RWPE2 (cell line): ENCODE measurements at regions not wholly inside any gene's neighbourhood (a gene's known extent, or its start where the extent isn't known, plus 50 kb on each side); places are given as distances from the start of the nearest gene placed in this dataset.

Source experiments
- ATAC-seq: fragments of 200-7000 bp; cut with Tn5 transposase; 3 replicates; pipeline ENCODE4 v1.9.1; 2021; ENCODE audit warnings: low read depth
- DNase-seq: peaks from one replicate; pipeline ENCODE4 v3.0.0-alpha.2; 2020; ENCODE audit warnings: low spot score
- H3K27ac ChIP-seq: fragments of 450-650 bp; 2 replicates; pipeline ENCODE4 v1.5.1; 2017; ENCODE audit warnings: mild to moderate bottlenecking; ENCODE audit not compliant: poor library complexity, severe bottlenecking
- H3K27me3 ChIP-seq: fragments of 250-450 bp; sonication (Bioruptor Pico); 2 replicates; pipeline ENCODE4 v1.5.1; 2021; ENCODE audit warnings: mild to moderate bottlenecking, moderate library complexity; ENCODE audit not compliant: insufficient read depth, poor library complexity, severe bottlenecking
- H3K36me3 ChIP-seq: fragments of 250-450 bp; sonication (Bioruptor Pico); 2 replicates; pipeline ENCODE4 v1.5.1; 2020; ENCODE audit warnings: low read depth, mild to moderate bottlenecking, moderate library complexity
- H3K4me1 ChIP-seq: fragments of 250-450 bp; sonication (Bioruptor Pico); 2 replicates; pipeline ENCODE4 v1.5.1; 2021; ENCODE audit warnings: mild to moderate bottlenecking, moderate library complexity; ENCODE audit not compliant: insufficient read depth, poor library complexity, severe bottlenecking
- H3K4me3 ChIP-seq: fragments of 250-450 bp; sonication (Bioruptor Pico); 2 replicates; pipeline ENCODE4 v1.5.1; 2021; ENCODE audit warnings: mild to moderate bottlenecking, moderate library complexity; ENCODE audit not compliant: severe bottlenecking
- H3K9me3 ChIP-seq: fragments of 250-450 bp; sonication (Bioruptor Pico); 2 replicates; pipeline ENCODE4 v1.5.1; 2021; ENCODE audit warnings: mild to moderate bottlenecking, moderate library complexity; ENCODE audit not compliant: severe bottlenecking
- TF ChIP-seq, protein P1 (sequence below): fragments of 450-650 bp; IDR thresholded peaks from one replicate; pipeline ENCODE4 v1.5.1; 2017; ENCODE audit warnings: mild to moderate bottlenecking, moderate library complexity; ENCODE audit not compliant: poor library complexity, severe bottlenecking

DNA sequence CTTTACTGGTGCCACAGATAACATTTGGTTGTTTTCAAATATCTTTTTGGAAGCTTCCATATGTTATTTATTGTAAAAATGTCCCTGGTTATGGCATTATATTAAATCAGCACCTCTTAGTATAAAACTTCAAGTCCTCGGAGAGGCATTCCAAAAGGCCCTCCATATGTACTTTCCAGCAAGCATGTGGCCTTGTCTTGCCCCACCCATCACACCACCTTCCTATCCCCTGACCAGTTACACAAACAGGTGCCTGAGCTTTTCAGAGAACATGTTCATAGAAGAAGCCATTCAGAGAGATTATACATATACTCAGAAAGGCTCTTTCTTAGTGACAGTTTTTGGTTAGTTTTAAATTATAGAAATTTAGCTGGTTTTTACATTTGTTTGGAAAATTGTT is 92.4 kb upstream of the PRKG1 start:
- no peak overlapping the region for H3K4me3 ChIP-seq
- DNase-seq (no peak), ATAC-seq (no peak)
- no peaks in the 10 kb centered on the region for H3K36me3 ChIP-seq
- TF ChIP-seq, protein P1, sequence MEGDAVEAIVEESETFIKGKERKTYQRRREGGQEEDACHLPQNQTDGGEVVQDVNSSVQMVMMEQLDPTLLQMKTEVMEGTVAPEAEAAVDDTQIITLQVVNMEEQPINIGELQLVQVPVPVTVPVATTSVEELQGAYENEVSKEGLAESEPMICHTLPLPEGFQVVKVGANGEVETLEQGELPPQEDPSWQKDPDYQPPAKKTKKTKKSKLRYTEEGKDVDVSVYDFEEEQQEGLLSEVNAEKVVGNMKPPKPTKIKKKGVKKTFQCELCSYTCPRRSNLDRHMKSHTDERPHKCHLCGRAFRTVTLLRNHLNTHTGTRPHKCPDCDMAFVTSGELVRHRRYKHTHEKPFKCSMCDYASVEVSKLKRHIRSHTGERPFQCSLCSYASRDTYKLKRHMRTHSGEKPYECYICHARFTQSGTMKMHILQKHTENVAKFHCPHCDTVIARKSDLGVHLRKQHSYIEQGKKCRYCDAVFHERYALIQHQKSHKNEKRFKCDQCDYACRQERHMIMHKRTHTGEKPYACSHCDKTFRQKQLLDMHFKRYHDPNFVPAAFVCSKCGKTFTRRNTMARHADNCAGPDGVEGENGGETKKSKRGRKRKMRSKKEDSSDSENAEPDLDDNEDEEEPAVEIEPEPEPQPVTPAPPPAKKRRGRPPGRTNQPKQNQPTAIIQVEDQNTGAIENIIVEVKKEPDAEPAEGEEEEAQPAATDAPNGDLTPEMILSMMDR, result no peak
- H3K27me3 ChIP-seq, result no peaks in the 10 kb centered on the region
- no peak overlapping the region for H3K27ac ChIP-seq
- no peaks in the 10 kb centered on the region for H3K4me1 ChIP-seq
- H3K9me3 ChIP-seq, result no peaks in the 10 kb centered on the region

DNA sequence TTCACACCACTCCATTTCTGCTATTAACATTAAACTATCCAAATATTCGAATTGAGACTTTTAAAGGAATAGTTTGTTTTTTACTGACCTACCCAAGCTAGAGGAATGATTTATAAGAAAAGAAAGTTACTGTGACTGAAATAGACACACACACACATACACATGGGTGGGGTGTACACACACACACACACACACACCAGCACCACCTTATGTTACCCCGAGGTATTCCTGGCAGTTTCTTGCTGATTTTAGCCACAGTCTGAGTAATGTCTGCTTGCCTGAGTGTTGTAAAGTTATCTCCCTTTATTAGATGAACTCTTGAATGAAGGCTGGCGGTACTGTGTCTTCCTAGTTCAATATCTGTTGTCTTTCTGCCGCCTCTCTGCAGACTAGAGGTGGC is 91.3 kb upstream of the PRKG1 start:
- Histone ChIP-seq H3K27me3 (no peaks in the 10 kb centered on the region), H3K4me3 (no peak overlapping the region), H3K27ac (no peak overlapping the region), H3K9me3 (no peaks in the 10 kb centered on the region), H3K36me3 (no peaks in the 10 kb centered on the region), H3K4me1 (no peaks in the 10 kb centered on the region)
- no peak for ATAC-seq
- TF ChIP-seq, protein P1, result no peak
- DNase-seq, result no peak

DNA sequence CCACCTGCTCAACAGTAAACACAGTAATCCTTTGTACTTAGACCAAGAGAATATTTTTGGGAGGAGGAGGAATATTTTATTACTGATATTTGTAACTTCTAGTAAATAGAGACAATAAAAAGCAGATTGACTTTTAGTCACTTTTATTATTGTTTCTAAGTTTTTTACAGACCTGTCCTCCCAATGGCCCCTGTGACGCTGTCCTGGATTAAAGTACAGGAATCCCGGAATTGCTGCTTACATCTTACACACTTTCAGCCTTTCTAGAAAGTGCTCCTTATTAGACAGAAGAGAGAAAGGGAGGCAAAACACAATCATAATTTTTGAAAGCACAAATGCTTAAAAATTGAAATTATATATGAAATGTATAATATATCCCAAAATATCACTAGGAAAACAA is 86.4 kb upstream of the PRKG1 start:
- TF ChIP-seq, protein P1, result no peak
- Histone ChIP-seq H3K9me3 (no peaks in the 10 kb centered on the region), H3K27ac (no peak overlapping the region), H3K4me1 (no peaks in the 10 kb centered on the region), H3K27me3 (peaks cover 23% of the 10 kb centered on the region), H3K4me3 (no peak overlapping the region), H3K36me3 (no peaks in the 10 kb centered on the region)
- ATAC-seq, result no peak
- DNase-seq, result no peak

DNA sequence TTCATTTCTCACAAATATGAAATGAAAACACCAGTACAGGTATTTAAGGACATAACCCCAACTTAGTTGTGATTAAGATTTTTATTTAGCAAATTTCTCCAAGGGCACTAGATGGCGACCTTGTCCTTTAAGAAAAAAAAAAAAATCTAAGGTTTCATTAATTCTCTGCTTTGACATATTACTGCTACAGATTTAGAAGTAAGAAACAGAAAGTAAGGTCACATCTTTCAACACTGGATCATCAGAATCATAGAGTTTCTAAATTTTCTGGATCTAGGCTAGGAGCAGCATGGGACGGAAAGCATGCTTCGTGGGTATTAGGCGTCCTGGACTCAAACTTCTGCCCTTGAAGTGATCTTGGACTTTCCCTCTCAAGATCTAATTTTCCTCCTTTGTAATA is 85.5 kb upstream of the PRKG1 start:
- H3K36me3 ChIP-seq, result no peaks in the 10 kb centered on the region
- H3K9me3 ChIP-seq, result no peaks in the 10 kb centered on the region
- peaks cover 23% of the 10 kb centered on the region for H3K27me3 ChIP-seq
- no peak for ATAC-seq
- no peak overlapping the region for H3K27ac ChIP-seq
- no peaks in the 10 kb centered on the region for H3K4me1 ChIP-seq
- no peak overlapping the region for H3K4me3 ChIP-seq
- DNase-seq, result no peak
- TF ChIP-seq, protein P1, result peak; percentile 78

DNA sequence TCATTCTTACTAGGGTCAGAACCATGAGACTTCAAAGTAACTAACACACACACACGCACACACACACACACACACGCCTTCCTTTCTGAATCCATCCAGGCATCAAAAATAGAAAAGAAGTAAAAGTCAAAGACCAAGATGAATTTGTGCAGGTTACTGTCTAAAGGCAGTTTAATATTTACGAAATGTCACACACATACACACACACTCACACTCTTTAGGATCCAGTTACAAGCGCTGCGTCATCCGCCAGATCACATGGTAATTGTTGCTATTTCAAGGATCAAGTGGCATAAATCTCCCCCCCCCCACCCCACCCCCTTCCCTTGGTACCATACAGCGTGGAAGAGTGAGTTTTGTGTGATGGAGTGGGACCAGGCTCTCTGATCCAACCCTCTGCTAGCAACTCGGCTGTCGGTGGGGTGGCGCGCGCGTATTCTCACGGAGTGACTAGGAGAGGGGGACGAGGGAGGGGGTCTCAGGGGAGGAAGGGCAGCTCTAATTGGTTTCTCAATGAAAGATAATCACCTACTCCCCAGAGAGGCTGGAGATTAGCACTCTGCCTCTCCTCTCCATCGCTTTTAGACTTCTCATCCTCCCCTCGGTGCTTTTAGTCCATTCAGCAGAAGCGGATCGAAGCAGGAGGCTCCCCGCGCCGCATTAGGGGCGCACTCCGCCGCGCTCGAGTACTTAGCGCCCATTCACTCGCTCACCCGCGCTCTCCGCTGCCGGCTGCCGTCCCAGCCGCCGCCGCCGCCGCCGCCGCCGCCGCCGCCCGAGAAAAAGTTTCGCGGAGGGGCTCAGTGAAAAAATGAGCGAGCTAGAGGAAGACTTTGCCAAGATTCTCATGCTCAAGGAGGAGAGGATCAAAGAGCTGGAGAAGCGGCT is 83.5 kb upstream of the PRKG1 start:
- peak overlapping the region; percentile 30 for H3K4me3 ChIP-seq
- peak; percentile 67 for ATAC-seq
- H3K36me3 ChIP-seq, result no peaks in the 10 kb centered on the region
- TF ChIP-seq, protein P1, result no peak
- no peaks in the 10 kb centered on the region for H3K4me1 ChIP-seq
- no peaks in the 10 kb centered on the region for H3K9me3 ChIP-seq
- H3K27me3 ChIP-seq, result peaks cover 23% of the 10 kb centered on the region
- H3K27ac ChIP-seq, result no peak overlapping the region
- DNase-seq, result no peak
